ENCODE measurements at regions not wholly inside any gene's neighbourhood (a gene's known extent, or its start where the extent isn't known, plus 50 kb on each side); places are given as distances from the start of the nearest gene placed in this dataset.
A peak's percentile ranks its signal among the peaks of the same experiment; 100 is the strongest.

DNA sequence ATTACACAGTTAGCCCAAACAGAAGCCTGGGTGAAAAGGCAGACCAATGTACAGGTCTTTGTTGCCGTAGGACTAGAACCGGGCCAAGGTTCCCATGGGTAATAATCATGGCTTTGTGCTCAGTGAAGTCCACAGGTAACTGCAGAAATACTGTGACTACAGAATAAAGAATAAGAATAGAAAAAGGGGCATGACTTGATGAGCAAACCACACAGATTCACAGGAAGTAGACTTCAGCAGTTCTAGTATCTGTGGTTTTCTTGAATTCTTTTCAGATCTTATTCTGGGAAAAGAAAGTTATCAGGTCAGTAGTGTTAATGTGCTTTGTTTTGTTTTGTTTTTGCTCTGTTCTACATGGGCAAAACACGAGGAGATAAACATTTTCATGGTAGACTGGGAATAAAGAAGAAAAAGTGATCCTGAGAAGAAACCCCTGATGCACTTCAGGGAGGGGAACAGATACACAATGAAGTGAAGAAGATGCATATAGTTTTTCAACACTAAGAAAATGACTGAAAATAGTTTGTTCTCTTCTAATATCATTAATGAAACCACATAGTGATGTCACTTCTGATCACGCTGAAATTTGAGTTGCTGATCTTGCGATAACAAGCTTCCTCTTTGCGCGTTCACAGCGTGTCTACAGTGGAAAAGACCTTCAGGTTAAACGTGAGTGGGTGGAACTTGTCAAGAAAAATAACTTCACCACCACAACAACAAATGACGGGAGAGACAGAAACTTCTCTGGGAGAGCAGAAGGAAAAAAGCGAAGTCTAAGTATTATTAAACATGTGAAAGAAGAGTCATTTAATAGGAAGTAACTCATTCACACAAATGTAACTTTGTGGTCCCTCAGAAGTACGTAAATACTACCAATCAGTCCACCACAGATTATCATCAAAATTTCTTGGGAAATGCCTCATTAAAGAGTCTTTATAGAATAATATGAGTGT is 315.8 kb upstream of the SATB1 start:
- DNase-seq (ENCODE audit: low read depth in 3 of 3, low spot score in 1 of 3): peak in 2 of 3 donors; percentile 19 to 29

DNA sequence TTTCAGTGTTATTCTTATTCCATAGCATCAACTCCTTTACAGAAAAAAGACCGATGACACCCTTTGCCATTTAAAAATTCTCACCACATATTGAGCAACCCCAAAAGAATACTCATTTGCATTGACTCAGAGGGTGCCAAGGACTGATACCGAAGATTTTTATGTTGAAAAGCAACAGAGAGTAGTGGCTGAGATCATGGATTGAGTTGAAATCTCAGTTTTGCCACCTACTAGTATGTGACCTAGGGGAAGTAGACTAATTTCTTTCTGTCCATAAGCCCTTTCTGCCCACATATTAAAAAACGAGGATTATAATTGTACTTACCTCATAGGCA is 313.9 kb upstream of the SATB1 start:
- DNase-seq (ENCODE audit: low read depth in 3 of 3, low spot score in 1 of 3): no peak

DNA sequence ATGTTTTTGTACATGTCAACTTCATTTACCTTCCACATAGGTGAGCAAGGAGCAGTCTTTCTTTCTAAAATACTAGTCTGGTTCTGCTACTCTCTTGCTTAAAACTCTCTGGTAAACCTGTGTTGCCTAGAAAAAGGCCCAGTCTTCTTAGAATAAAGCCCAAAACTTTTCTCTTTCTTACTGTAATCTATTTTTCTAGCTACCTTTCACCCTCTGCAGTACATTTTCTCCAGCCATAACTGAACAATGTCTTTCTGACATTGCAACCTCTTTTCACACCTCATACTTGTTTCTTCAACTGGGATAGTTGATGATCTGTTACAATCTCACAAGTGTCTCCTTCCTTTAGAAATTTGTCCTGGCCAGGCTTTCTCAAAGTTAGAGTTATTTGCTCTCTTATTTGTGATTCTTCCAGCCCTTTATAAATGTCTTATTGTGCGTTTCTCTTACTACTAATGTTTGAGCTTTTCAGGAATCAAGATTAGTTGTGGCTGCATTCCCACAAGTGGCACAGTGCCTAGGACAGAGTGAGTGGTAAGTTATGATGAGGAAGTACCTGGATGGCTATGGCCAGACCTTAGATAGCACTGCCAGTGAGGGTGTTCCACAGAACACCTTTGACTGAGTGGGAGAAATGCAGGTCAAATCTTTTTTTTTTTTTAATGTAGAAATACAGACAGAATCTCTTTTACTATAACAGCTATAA is 313.4 kb upstream of the SATB1 start:
- no peak for DNase-seq (ENCODE audit: low read depth in 3 of 3, low spot score in 1 of 3)

DNA sequence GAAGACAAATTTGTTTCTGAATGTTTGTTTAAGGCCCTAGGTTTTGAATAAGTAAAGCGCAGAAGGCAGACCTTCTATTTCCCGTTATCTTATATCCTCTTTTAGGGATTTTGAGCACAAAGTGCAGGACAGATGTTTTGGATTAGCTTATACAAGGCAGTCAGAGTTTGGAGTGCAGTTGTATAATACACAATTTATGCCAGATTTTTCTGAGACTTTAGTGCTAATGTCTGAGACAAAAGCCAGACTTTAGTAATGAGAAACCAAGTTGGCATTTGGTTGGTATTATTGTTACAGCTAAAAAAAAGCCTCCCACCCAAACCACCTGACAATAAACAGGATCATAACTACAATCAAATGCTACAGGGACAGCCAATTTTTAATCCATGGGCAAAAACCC is 309.9 kb upstream of the SATB1 start:
- no peak for DNase-seq (ENCODE audit: low read depth in 3 of 3, low spot score in 1 of 3)

DNA sequence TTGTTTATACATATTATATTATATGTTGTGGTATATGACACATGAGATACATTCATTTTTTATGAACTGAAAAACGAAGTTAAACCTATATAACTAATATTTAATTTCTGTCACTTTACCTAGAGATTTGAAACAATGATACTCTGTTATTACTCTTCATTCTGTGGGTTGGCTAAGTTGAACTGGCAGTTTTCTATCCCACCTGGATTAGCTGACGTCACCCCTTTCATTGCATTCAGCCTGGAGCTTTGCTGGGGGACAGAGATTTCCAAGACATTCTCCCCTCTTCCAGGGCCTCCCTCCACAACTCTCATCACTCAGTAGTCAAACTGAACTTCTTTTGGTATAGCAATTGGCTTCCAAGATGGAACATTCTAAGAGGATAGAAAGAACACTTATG is 309.2 kb upstream of the SATB1 start:
- DNase-seq (ENCODE audit: low read depth in 3 of 3, low spot score in 1 of 3): no peak

DNA sequence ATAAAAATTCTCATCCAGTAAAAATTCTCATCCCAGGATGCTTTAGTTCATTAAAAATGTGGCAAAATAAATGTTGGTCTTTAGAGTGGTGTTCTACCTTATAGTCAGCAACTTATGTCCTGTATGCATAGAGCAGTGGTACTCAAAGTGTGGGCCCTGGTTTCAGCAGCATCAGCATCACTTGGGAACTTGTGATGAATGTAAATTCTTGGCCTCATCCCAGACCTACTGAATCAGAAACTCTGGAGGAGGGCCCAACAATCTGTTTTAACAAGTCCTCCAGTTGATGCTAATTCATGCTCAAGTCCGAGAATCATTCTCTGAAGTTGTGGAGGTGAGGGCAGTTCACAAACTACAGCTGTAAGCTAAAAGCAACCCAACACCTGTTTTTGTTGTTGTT is 307.3 kb upstream of the SATB1 start:
- no peak for DNase-seq (ENCODE audit: low read depth in 3 of 3, low spot score in 1 of 3)

DNA sequence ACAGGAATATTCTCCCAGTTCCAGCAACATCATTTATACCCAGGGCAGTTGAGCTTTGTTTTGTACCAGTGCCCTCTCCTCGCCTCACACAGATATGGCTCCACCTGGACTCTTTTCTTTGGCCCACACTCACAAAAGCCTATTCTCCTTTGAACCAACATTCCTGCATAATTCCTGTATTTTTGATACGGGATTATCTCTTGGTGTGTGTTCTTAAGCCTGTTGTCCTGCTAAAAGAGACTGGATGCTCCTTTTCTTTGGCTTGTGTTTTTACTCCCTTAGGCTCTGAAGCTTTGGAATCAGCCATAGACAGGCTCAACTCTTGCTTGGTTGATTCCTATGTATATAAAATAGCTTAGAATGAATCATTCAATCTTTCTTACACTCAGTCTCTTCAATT is 305.4 kb upstream of the SATB1 start:
- no peak for DNase-seq (ENCODE audit: low read depth in 3 of 3, low spot score in 1 of 3)

DNA sequence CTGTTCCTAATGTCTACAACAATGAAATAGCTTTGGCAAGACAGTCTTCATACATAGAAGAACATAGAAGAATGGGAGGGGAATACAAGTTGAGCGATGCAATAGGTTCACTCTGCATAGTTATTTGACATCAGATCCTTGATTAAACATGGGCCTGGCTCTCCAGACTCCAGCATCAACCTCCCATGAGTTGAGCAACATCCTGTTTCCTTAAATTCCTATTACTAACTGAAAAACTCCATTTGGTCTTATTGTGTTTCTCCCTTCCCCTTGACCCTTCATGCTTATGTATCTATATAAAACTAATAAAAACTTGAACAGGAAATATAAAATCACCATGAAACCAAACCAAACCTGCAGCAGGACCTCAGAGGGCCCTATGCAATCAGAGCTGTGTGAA is 304.5 kb upstream of the SATB1 start:
- no peak for DNase-seq (ENCODE audit: low read depth in 3 of 3, low spot score in 1 of 3)

DNA sequence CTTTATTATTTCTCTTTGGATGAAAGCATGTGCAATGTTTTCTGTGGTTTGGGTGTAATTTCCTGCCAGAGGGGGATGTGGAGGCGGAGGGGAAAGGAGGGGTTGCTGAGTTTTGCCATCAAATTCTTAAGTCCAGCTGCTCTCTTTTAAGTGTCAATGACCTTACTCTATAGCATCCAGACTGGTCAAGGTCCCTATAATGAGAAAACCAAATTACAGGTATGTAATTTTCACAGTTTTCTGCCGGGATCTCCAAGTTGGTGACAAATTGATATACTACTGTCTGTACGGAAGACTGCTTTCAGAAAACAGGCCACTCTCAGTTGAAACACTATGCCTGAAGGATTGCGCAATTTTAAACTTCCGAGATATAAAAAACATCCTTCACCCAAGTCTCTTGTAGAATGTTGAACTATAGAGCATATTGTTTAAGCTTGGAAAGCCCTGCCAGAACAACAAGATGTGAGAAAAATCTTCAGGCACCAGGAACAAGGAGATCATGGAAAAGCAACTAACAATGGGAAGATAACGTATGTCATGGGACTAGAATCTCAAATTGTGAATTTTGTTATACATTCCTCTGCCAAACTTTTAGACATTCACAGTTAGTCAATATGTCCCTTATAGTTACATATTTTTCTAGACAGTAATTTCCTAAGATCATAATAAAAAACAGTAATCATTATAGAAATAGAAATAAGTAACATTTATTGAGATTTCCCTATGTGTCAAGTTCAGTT is 300.7 kb upstream of the SATB1 start:
- DNase-seq (ENCODE audit: low read depth in 3 of 3, low spot score in 1 of 3): no peak

DNA sequence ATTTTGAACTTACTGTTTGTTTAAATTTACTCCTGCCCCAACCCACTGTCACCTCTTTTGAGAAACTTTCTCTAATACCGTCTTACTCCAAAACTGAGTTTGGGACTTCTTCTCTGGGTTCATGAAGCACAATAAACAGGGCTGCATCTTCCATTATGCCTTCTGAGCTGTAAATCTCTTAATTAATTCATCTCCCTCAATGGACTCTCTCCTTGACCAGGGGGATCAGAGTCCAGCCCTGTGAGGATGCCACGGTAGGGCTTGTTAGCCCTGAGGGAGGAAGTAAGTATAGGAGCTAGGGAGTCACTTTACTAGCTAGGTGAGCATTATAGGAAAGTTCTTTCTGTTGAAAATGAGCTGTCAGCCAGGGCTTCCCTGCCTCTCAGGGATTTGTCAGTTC is 299.3 kb upstream of the SATB1 start:
- DNase-seq (ENCODE audit: low read depth in 3 of 3, low spot score in 1 of 3): no peak

DNA sequence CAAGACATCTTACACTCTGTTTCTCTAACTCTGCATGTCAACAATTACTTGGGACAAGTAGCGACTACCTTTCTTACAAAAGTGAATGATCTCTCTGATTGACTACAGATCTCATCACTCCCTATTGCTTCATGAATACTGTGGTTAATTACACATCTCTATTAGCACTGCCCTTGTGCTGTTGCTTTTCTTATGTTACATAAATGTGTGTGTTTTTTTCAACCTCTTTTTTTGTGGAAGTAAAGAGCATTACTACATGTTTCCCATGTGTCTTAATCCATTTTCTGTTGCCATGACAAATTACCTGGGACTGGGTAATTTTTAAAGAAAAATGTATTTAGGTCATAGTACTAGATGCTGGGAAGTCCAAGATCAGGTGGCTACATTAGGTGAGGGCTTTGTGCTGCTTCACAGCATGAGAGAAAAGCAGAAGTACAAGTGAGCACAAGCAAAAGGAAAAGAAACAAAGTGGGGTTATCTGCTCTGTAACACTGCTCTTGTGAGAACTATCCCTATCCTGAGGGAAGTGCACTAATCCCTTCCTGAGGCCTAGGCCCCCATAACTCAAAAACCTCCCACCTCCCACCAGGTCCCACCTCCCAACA is 298.2 kb upstream of the SATB1 start:
- no peak for DNase-seq (ENCODE audit: low read depth in 3 of 3, low spot score in 1 of 3)

DNA sequence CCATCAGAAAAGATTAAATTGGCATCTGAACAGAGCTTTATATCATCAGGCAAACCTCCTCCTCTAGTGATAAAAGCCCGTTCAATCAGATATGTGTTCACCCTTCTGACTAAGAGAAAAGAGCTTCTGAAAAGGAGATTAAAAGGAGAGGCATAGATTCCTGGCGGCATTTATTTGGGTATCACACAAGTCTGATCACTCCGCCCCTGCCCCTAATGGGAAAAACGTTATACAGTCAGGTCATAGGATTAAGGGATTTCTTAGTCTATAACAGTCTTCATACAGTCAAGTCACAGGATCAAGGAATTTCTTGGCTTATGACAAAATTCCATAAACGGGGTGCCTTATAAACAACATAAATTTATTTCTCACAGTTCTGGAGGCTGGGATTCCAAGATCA is 295.4 kb upstream of the SATB1 start:
- DNase-seq (ENCODE audit: low read depth in 3 of 3, low spot score in 1 of 3): no peak

DNA sequence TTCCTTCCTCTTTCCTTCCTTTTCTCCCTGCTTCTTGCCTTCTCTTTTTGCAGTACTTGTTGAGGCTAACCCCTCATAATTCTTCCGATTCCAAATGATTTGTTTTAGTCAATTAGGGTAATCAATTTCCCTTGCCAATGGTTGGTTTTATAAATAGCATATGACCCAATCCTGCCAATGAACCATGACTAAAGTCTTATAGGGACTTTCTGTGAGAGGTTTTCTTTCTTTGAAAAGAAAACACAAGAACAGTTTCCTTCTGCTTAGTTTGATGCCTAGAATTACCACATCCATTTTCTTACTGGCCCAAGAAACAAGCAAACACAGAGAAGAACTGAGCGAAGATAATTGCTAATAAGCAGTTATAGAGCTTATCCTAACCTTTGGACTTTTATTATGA is 292.5 kb upstream of the SATB1 start:
- DNase-seq (ENCODE audit: low read depth in 3 of 3, low spot score in 1 of 3): no peak

DNA sequence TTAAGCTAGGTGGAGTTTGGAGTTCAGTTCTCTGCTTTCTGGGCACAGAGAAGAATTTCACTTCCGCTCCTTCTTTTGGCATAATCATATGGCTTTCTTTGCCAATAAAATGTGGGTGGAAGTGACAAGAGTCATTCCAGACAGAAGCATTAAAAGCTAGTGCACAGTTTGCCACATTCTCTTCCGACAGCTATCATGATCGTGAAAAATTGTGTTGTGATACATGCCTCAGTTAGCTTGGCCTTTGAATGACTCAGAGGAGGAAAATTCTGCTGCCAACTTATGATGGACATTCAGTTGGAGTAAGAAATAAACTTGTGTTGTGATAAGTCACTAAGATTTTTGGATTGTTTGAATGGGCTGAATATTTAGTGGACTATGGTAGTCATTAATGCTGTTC is 291.7 kb upstream of the SATB1 start:
- DNase-seq (ENCODE audit: low read depth in 3 of 3, low spot score in 1 of 3): no peak

DNA sequence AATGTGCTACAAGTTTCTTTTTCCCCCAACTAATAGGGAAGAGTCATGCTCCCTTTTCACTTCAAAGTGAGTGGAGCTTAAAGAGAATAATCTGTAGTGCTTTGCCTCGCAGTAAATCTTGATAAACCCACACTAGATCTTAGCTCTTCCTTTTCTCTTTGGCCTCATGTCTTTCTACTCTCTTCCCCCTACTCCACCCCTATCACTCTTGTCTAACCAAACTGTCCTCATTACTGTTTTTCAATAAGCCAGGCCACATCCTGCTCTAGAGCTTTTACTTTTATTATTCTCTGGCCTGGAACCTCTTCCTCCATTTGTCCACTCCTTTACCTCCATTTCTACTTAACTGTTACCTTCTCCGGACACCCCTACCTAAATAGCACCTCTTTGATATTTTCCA is 291.0 kb upstream of the SATB1 start:
- no peak for DNase-seq (ENCODE audit: low read depth in 3 of 3, low spot score in 1 of 3)

DNA sequence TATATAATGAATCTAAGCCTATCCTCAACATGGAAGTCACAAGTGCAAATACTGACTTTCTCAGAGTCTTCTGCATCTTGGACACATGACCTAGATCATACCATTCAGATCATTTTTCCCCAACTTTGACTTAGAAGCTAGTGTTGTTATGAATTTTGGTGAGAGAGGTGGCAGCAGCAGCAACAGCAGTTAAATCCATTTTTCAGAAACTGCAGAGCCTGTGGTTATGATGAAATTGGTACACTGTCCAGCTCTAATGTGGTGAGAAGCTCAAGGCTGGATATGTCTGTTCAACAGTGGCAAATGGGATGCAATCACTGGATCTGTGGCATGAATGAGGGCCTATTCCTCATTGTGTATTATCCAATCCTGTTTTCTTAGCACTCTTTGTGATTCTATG is 290.1 kb upstream of the SATB1 start:
- DNase-seq (ENCODE audit: low read depth in 3 of 3, low spot score in 1 of 3): no peak

DNA sequence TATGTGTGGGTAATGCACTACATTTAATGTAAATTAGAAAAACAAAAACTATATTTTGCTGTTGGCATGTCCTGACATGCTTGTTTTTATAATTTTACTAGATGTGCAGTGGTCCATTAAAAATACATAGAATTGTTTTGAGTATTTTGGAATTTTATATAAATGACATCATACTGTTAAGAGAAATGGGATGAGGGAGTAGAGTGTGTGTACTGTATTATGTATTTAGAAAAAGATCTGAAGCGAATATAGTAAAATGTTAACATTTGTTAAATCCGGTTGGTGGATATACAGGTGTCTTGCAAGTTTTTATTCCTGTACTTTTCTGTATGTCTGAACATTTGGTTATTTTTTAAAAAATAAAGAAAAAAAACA is 288.4 kb upstream of the SATB1 start:
- DNase-seq (ENCODE audit: low read depth in 3 of 3, low spot score in 1 of 3): no peak

DNA sequence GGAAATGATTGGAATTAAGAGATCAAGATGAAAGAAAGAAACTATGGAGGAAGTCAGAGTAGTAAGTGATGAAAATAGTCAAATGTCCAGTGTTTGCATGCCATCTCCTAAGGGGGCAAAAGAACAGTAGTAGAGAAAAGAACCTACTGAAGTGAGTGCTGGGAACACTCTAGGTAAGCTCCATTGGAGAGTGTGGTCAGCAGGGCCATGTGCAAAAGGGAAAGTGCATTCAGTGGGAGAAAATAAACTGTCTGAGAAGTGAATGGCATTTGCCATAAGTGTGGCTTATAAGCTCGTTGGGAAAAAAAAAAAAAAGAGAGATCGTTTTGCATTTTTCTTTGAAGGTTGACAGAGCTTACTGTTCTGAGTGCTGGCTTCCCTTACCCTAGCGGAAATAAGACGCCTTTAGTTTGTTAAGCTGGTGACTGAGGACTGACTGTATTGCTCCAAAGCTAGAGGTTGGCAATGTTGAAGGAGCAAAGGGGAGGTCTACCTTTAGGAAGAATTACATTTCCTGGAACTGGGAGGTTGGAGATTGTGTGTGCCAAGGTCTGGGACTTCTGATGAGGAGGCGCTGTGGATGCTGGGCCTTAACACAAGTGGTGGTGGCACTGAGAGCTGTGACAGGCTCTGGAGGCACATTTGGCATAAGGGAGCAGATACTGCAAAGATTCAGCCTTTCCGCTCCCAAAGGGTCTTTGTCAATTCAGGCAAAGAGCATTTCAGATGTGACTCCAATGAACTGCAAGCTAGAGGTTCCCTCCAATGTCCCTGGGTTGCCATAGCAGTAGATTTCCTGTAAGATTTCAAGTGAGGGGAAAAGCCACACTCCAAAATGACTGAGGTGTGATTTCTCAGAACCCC is 287.8 kb upstream of the SATB1 start:
- no peak for DNase-seq (ENCODE audit: low read depth in 3 of 3, low spot score in 1 of 3)

DNA sequence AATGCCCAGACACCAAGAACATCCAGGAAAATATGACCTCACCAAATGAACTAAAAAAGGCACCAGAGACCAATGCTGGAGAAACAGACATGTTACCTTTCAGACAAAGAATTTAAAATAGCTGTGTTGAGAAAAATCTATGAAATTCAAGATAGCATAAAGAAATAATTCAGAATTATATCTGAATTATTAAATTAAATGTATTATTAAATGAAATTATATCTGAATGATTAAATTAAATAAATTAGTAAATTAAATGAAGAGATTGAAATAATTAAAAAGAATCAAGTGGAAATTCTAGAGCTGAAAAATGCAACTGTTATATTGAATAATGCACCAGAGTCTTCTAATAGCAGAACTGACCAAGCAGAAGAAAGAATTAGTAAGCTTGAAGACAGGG is 279.2 kb upstream of the SATB1 start:
- DNase-seq (ENCODE audit: low read depth in 3 of 3, low spot score in 1 of 3): no peak

DNA sequence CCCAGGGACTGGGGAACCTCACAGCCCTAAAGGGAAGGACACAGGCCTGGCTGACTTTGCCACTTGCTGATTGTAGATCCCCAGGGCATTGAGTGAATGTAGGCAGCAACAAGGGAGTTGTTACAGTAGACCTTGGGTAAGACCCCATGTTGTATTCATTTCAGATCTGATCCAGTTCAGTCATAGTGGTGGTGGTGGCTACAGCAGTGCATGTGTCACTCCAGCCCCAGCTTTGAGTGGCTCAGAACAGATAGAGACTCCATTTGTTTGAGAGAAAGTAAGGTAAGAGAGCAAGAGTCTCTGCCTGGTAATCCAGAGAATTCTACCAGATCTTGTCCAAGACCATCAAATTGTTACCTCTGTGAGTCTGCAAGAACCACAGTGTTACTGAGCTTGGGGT is 278.7 kb upstream of the SATB1 start:
- no peak for DNase-seq (ENCODE audit: low read depth in 3 of 3, low spot score in 1 of 3)

Measured in stimulated activated CD4-positive, alpha-beta T cell treated with anti-CD3 and anti-CD28 coated beads, TNF-alpha, amount 100 ng/mL, for 1 hour (primary cell).